ENCODE measurements at regions not wholly inside any gene's neighbourhood (a gene's known extent, or its start where the extent isn't known, plus 50 kb on each side); places are given as distances from the start of the nearest gene placed in this dataset.

DNA sequence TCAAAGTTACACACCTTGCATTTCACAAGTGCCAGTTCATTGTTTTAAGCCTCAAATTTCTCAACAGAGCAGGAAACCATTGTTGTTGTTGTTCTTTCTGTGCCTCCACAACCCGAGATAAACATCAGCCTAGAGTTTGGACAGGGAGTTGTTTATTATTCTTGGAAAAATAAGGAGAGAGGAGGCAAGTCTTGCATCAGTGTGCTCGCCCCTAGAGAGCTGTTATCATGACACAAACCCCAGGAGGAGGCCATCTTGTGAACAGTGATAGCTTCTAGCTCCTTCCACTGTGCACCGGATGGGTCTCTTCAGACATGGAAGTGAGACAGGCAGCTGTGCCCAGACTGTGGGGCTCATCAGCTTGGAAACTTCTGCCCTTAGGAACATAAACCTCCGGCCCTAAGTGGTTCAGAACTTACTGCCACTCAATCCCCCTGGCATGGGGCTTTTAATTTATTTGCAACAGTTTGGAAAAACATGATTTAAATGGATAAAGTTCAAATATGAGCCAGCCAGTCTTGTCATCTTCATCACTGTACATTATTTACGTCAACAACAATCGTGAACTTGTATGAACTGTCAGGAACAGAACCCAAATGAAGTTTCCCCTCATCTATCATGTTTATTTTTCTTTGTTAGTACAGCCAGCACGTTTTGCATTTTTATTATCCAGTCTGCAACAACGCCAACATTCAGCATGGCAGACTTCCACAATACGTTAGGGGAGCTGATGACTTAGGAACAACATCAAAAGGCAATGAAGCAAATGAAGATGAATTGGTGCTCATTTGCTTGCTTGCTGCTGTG lies 181.7 kb upstream of the S1PR3 start:
- ChIA-PET CTCF (no interaction called here), POLR2A (no interaction called here)
- no peak overlapping the region for H3K27ac Mint-ChIP-seq
- H3K9me3 Mint-ChIP-seq: no peaks in the 10 kb centered on the region
- no peaks in the 10 kb centered on the region for H3K36me3 Mint-ChIP-seq (ENCODE audit: low read depth)
- intact Hi-C loops (cut with micrococcal nuclease): no loop called here
- H3K4me3 Mint-ChIP-seq: no peak overlapping the region
- no peak for ATAC-seq
- no peak for DNase-seq
- peaks cover 13% of the 10 kb centered on the region for H3K27me3 Mint-ChIP-seq
- no peaks in the 10 kb centered on the region for H3K4me1 Mint-ChIP-seq (ENCODE audit: low read depth)
- TF ChIP-seq, protein P1, sequence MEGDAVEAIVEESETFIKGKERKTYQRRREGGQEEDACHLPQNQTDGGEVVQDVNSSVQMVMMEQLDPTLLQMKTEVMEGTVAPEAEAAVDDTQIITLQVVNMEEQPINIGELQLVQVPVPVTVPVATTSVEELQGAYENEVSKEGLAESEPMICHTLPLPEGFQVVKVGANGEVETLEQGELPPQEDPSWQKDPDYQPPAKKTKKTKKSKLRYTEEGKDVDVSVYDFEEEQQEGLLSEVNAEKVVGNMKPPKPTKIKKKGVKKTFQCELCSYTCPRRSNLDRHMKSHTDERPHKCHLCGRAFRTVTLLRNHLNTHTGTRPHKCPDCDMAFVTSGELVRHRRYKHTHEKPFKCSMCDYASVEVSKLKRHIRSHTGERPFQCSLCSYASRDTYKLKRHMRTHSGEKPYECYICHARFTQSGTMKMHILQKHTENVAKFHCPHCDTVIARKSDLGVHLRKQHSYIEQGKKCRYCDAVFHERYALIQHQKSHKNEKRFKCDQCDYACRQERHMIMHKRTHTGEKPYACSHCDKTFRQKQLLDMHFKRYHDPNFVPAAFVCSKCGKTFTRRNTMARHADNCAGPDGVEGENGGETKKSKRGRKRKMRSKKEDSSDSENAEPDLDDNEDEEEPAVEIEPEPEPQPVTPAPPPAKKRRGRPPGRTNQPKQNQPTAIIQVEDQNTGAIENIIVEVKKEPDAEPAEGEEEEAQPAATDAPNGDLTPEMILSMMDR (IDR thresholded peaks at IDR 0.05): no peak

DNA sequence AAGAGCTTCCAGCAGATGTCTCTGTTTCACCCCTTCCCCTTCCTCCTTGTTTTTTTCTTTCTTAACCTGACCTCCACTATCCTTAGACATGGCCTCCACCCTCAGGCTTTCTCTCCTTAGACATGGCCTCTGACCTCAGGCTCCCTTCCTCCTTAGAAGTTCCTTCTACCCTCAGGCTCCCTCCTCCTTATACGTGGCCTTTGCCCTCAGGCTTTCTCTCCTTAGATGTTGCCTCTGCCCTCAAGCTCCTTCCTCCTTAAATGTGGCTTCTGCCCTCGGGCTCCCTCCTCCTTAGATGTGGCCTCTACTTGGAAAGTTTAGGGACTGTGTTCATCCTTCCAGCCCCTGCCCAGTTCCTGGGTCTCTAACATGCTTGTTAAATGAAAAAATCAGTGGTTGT lies 180.4 kb upstream of the S1PR3 start:
- no peaks in the 10 kb centered on the region for H3K4me1 Mint-ChIP-seq (ENCODE audit: low read depth)
- POLR2A ChIA-PET: no interaction called here
- intact Hi-C loops (cut with micrococcal nuclease): no loop called here

DNA sequence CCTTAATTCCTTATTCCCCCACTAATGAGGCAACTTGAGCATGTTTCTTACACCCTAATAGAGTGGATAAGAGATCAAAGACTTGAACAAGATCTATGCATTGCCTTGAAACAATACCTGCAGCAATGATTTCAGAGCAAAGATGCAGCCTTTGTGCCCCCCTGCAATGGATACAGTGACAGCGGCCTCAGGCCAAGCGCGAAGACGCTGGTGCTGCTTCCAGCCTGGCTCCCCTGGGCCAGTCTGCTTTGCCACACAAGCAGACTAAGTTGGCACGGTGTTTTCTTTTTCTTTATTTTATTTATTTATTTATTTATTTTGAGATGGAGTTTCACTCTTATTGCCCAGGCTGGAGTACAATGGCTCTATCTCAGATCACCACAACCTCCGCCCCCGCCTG lies 179.8 kb upstream of the S1PR3 start:
- no peaks in the 10 kb centered on the region for H3K36me3 Mint-ChIP-seq (ENCODE audit: low read depth)
- H3K27ac Mint-ChIP-seq: no peak overlapping the region
- CTCF ChIA-PET: no interaction called here
- H3K4me3 Mint-ChIP-seq: no peak overlapping the region
- ATAC-seq (no peak), DNase-seq (no peak)
- no peaks in the 10 kb centered on the region for H3K4me1 Mint-ChIP-seq (ENCODE audit: low read depth)
- intact Hi-C loops (cut with micrococcal nuclease): no loop called here
- H3K27me3 Mint-ChIP-seq: peaks cover 24% of the 10 kb centered on the region
- TF ChIP-seq, protein P1 (IDR thresholded peaks at IDR 0.05): no peak
- POLR2A ChIA-PET: no interaction called here
- H3K9me3 Mint-ChIP-seq: no peaks in the 10 kb centered on the region

More for the DNA sequence above, 180.4 kb upstream of the S1PR3 start:
- CTCF ChIA-PET: no interaction called here
- H3K27ac Mint-ChIP-seq: no peak overlapping the region
- no peaks in the 10 kb centered on the region for H3K9me3 Mint-ChIP-seq
- ATAC-seq: no peak
- TF ChIP-seq, protein P1 (IDR thresholded peaks at IDR 0.05): no peak
- DNase-seq: no peak
- no peaks in the 10 kb centered on the region for H3K36me3 Mint-ChIP-seq (ENCODE audit: low read depth)
- H3K27me3 Mint-ChIP-seq: peaks cover 22% of the 10 kb centered on the region
- no peak overlapping the region for H3K4me3 Mint-ChIP-seq

DNA sequence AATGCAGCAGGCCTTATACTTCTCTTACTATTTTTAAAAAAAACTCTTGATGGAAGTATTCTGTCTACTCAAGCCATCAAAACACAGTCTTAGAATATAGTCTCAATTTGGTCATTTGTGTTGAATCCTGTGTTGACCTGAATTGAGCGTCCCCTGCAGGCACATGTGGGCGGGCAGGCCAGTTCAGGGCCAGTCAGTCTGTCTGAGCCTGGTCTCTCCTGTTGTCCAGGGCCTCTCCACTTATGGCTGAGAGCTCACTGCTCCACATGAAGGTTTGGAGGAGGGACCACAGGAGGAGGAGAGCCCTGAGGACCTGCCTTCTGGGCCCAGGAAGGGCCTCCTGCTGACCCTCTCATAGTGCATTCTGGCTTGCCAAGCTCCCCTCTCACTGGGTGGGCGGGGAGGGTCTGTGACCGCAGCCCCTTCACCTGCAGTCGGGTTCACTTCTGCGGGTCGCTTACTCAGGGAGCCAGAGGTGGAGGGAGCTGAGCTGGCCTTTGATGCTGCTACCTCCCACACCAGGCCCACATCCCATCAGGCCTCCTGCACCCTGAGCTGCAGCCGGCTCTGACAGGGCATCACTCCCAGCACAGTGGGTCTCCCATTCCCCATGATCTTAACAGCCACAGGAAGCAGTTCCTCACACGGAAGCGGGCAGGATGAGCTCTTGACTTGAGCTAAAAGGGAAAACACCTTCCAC lies 178.2 kb upstream of the S1PR3 start:
- H3K36me3 Mint-ChIP-seq (ENCODE audit: low read depth): no peaks in the 10 kb centered on the region
- H3K27me3 Mint-ChIP-seq: peaks cover 24% of the 10 kb centered on the region
- ChIA-PET CTCF (no interaction called here), POLR2A (no interaction called here)
- TF ChIP-seq, protein P1 (IDR thresholded peaks at IDR 0.05): no peak
- H3K4me3 Mint-ChIP-seq: no peak overlapping the region
- H3K4me1 Mint-ChIP-seq (ENCODE audit: low read depth): no peaks in the 10 kb centered on the region
- H3K9me3 Mint-ChIP-seq: no peaks in the 10 kb centered on the region
- DNase-seq: no peak
- intact Hi-C loops (cut with micrococcal nuclease): no loop called here
- no peak for ATAC-seq
- no peak overlapping the region for H3K27ac Mint-ChIP-seq

DNA sequence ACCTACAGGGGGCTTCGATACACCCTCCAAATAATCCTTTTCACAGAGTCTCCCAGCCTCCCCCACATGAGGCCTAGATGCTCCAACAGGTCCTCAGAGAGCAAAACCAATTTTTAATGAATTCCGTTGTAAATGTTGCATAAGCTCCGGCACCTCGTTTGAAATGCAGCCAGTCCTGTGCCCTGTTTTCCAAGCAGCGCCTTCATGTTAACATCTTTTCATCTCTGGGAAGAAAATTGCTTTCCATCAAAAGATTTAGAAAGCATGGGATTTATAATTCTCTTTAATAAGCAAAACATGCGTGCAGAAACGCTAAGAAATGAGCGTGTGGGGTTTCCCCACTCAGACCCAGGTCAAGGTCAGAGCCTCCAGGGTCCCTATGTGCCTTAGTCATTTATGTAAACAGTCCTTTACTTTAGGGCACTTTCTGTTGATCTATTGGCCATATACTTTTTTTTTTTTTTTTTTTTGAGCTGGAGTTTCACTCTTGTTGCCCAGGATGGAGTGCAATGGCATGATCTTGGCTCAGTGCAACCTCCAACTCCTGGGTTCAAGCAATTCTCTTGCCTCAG lies 177.5 kb upstream of the S1PR3 start:
- DNase-seq: no peak
- Mint-ChIP-seq H3K4me1 (ENCODE audit: low read depth) (no peaks in the 10 kb centered on the region), H3K36me3 (ENCODE audit: low read depth) (no peaks in the 10 kb centered on the region), H3K27me3 (peaks cover 24% of the 10 kb centered on the region), H3K9me3 (no peaks in the 10 kb centered on the region), H3K27ac (no peak overlapping the region), H3K4me3 (no peak overlapping the region)
- intact Hi-C loops (cut with micrococcal nuclease): no loop called here
- ATAC-seq: no peak
- TF ChIP-seq, protein P1 (IDR thresholded peaks at IDR 0.05): no peak
- POLR2A ChIA-PET: no interaction called here
- CTCF ChIA-PET: no interaction called here

Data from activated CD8-positive, alpha-beta T cell treated with anti-CD3 and anti-CD28 coated beads for 36 hours (primary cell).